ENCODE measurements at regions not wholly inside any gene's neighbourhood (a gene's known extent, or its start where the extent isn't known, plus 50 kb on each side); places are given as distances from the start of the nearest gene placed in this dataset.

DNA sequence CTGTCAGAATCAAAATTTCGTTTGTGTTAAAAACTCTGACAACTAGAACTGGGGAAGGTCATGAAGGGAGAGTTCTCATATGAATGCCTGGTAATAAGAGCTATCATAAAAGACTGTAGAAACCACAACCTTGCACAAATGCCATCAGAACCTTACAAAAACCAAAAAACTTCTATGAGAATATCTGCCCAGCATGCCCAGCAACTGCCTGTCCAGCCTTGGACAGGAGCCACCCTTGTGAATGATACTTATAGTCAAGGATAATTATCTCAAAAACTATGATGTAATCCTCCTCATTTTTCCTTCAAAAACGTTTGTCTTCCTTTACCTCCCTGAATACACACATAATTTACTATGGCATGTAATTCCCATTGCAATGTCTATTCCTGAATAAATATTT lies 53.4 kb upstream of the C1orf185 start:
- H2BK20ac ChIP-seq (ENCODE audit: low read depth, low read length, poor library complexity, severe bottlenecking): no peak overlapping the region
- no CpG with 5 or more reads among the region's 2 CpGs for WGBS (ENCODE audit: extremely low coverage, insufficient read length, low lambda C conversion rate)
- H4K20me1 ChIP-seq (ENCODE audit: control insufficient read depth, insufficient read depth, insufficient read length): no peaks in the 10 kb centered on the region
- no peak overlapping the region for H3K4ac ChIP-seq (ENCODE audit: low read depth, low read length)
- no peak overlapping the region for H2BK5ac ChIP-seq (ENCODE audit: insufficient read length, low read length)
- H3K36me3 Mint-ChIP-seq (ENCODE audit: insufficient read depth in 1 of 3, low read depth in 3 of 3): no peaks in the 10 kb centered on the region
- H3K9ac ChIP-seq (ENCODE audit: extremely low read depth, insufficient read length, low read length): no peak overlapping the region
- no peak overlapping the region for H3K18ac ChIP-seq (ENCODE audit: insufficient read length, low read depth, low read length)
- no peaks in the 10 kb centered on the region for H3K27me3 ChIP-seq (ENCODE audit: insufficient read depth, low read length)
- H3K79me1 ChIP-seq (ENCODE audit: insufficient read depth, low read depth, low read length, poor library complexity, severe bottlenecking): no peaks in the 10 kb centered on the region
- TF ChIP-seq, protein P1, sequence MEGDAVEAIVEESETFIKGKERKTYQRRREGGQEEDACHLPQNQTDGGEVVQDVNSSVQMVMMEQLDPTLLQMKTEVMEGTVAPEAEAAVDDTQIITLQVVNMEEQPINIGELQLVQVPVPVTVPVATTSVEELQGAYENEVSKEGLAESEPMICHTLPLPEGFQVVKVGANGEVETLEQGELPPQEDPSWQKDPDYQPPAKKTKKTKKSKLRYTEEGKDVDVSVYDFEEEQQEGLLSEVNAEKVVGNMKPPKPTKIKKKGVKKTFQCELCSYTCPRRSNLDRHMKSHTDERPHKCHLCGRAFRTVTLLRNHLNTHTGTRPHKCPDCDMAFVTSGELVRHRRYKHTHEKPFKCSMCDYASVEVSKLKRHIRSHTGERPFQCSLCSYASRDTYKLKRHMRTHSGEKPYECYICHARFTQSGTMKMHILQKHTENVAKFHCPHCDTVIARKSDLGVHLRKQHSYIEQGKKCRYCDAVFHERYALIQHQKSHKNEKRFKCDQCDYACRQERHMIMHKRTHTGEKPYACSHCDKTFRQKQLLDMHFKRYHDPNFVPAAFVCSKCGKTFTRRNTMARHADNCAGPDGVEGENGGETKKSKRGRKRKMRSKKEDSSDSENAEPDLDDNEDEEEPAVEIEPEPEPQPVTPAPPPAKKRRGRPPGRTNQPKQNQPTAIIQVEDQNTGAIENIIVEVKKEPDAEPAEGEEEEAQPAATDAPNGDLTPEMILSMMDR (conservative IDR thresholded peaks at IDR 0.05): no peak
- no peaks in the 10 kb centered on the region for H3K4me1 ChIP-seq (ENCODE audit: insufficient read depth, low read length)
- H2BK12ac ChIP-seq (ENCODE audit: insufficient read length, low read depth, low read length): no peak overlapping the region
- no peak overlapping the region for H4K91ac ChIP-seq (ENCODE audit: insufficient read length, low read depth, low read length)
- no peak overlapping the region for H3K4me2 ChIP-seq (ENCODE audit: insufficient read depth, insufficient read length, low read length)
- no peak overlapping the region for H3K27ac Mint-ChIP-seq
- no peak overlapping the region for H2BK15ac ChIP-seq (ENCODE audit: low read depth, low read length)
- peaks cover 10% of the 10 kb centered on the region for H3K27me3 Mint-ChIP-seq (ENCODE audit: low read depth)
- H3K9me3 Mint-ChIP-seq: no peaks in the 10 kb centered on the region
- H2AFZ ChIP-seq (ENCODE audit: low read length): no peak overlapping the region
- no peak overlapping the region for H3T11ph ChIP-seq (ENCODE audit: low read length)
- H3K4me1 Mint-ChIP-seq: no peaks in the 10 kb centered on the region
- H3K23ac ChIP-seq (ENCODE audit: insufficient read length, low read depth, low read length): no peak overlapping the region
- H3K56ac ChIP-seq (ENCODE audit: insufficient read length, low read depth, low read length): no peak overlapping the region
- no peaks in the 10 kb centered on the region for H3K9me3 ChIP-seq (ENCODE audit: control insufficient read depth, low read depth, low read length)
- no peak overlapping the region for H4K5ac ChIP-seq (ENCODE audit: insufficient read length, low read depth, low read length)
- DNase-seq: no peak
- no peak overlapping the region for H2BK120ac ChIP-seq (ENCODE audit: low read depth, low read length, poor library complexity, severe bottlenecking)
- H3K79me2 ChIP-seq (ENCODE audit: insufficient read depth, low read length): no peaks in the 10 kb centered on the region
- H2AK5ac ChIP-seq (ENCODE audit: insufficient read length, low read length): no peak overlapping the region
- no peak overlapping the region for H3K14ac ChIP-seq (ENCODE audit: insufficient read depth, low read length)
- no peaks in the 10 kb centered on the region for H3K23me2 ChIP-seq (ENCODE audit: insufficient read length, low read depth, low read length, poor library complexity, severe bottlenecking)
- H3K27ac ChIP-seq (ENCODE audit: insufficient read length, low read depth, low read length): no peak overlapping the region
- H3K4me3 Mint-ChIP-seq: no peak overlapping the region
- no peak overlapping the region for H4K8ac ChIP-seq (replicated peaks; ENCODE audit: insufficient read length, low read depth, low read length)

Measured in H9 (cell line).